HCT116 (cell line): ENCODE measurements at regions not wholly inside any gene's neighbourhood (a gene's known extent, or its start where the extent isn't known, plus 50 kb on each side); places are given as distances from the start of the nearest gene placed in this dataset.

ENCODE experiments used
- ATAC-seq: fragments of 200-7000 bp; cut with Tn5 transposase; 2 replicates; pipeline ENCODE4 v1.9.1; 2020; ENCODE audit warnings: mild to moderate bottlenecking, moderate library complexity
- BruUV-seq: library from RNA; stranded (reverse); fragments of 400-500 nt; replicated peaks from 2 replicates; lab custom pipeline; 2021; lab: Mats Ljungman, UMichigan
- CTCF ChIA-PET: fragments of 300-600 bp; sonication (Branson Sonifier 250); formaldehyde crosslinking; loops from one replicate; lab custom pipeline; 2021; ENCODE audit warnings: antibody characterized with exemption; lab: Charles Lee
- POLR2A ChIA-PET: fragments of 300-600, 350-600 bp; sonication (Branson Sonifier 250); formaldehyde crosslinking; loops from one replicate; lab custom pipeline; 2021; ENCODE audit warnings: antibody characterized with exemption; lab: Charles Lee
- RAD21 ChIA-PET, 2 experiments: fragments of 300-600 bp; sonication (Branson Sonifier 250); formaldehyde crosslinking; loops; one replicate each; lab custom pipeline; 2023; ENCODE audit warnings: low total read pairs in 2 of 2; ENCODE audit not compliant: uncharacterized antibody in 2 of 2, unreplicated experiment in 2 of 2, low non-redundant PET in 1 of 2; lab: Charles Lee
- DNase-seq: peaks from one replicate; pipeline ENCODE4 v3.0.0-alpha.2; 2010; ENCODE audit warnings: low read depth, low spot score
- H2AFZ ChIP-seq: fragments of 200-600 bp; shearing (Covaris generic), sonication (generic); 2 replicates; pipeline ENCODE4 v1.6.1; 2017; ENCODE audit warnings: low read depth, mixed run types, mixed read lengths, antibody characterized with exemption, low read length; ENCODE audit not compliant: poor library complexity, severe bottlenecking
- H3K27ac ChIP-seq: 2 replicates; pipeline ENCODE4 v1.5.1; 2012; ENCODE audit warnings: low read depth, low read length
- H3K27me3 ChIP-seq: fragments of 200-600 bp; sonication (generic); 2 replicates; pipeline ENCODE4 v1.6.1; 2016; ENCODE audit warnings: mixed run types, low read length, mixed read lengths; ENCODE audit not compliant: insufficient read depth
- H3K36me3 ChIP-seq, 2 experiments: fragments of 200-500 bp in 1 of 2; fragments of 200-600 bp in 1 of 2; sonication (Bioruptor generic) in 1 of 2; sonication (generic) in 1 of 2; 2 replicates each; pipeline versions ENCODE4 v1.5.1 to v1.6.1; 2014 to 2016; ENCODE audit warnings: low read length in 2 of 2, inconsistent platforms in 1 of 2, mixed read lengths in 1 of 2, mixed run types in 1 of 2; ENCODE audit not compliant: insufficient read depth in 2 of 2, control insufficient read depth in 1 of 2
- H3K4me1 ChIP-seq, 2 experiments: fragments of 200-600 bp in 1 of 2; sonication (generic) in 1 of 2; 2 replicates each; pipeline versions ENCODE4 v1.5.1 to v1.6.1; 2012 to 2017; ENCODE audit warnings: low read length in 2 of 2, inconsistent platforms in 1 of 2, mild to moderate bottlenecking in 1 of 2, mixed read lengths in 1 of 2, mixed run types in 1 of 2, moderate library complexity in 1 of 2; ENCODE audit not compliant: insufficient read depth in 2 of 2, control insufficient read depth in 1 of 2
- H3K4me2 ChIP-seq: fragments of 200-600 bp; sonication (generic); 2 replicates; pipeline ENCODE4 v1.6.1; 2017; ENCODE audit warnings: mixed run types, low read length, mixed read lengths
- H3K4me3 ChIP-seq, 2 experiments: fragments of 200-600 bp in 1 of 2; sonication (generic) in 1 of 2; replicated peaks in 1 of 2; 2 replicates each; pipeline ENCODE4 v1.5.1; 2011 to 2016; ENCODE audit warnings: low read length in 2 of 2, control low read depth in 1 of 2, low read depth in 1 of 2, mild to moderate bottlenecking in 1 of 2, mixed read lengths in 1 of 2, mixed run types in 1 of 2
- H3K79me2 ChIP-seq: fragments of 200-600 bp; sonication (generic); 2 replicates; pipeline ENCODE4 v1.6.1; 2017; ENCODE audit warnings: mild to moderate bottlenecking, mixed run types, low read length, moderate library complexity, mixed read lengths; ENCODE audit not compliant: insufficient read depth
- H3K9ac ChIP-seq: fragments of 200-600 bp; sonication (generic); 2 replicates; pipeline ENCODE4 v1.6.1; 2016; ENCODE audit warnings: low read length, mixed read lengths
- H3K9me2 ChIP-seq: fragments of 200-600 bp; sonication (generic), shearing (Covaris generic); 2 replicates; pipeline ENCODE4 v1.6.1; 2017; ENCODE audit warnings: mixed run types, mild to moderate bottlenecking, moderate library complexity; ENCODE audit not compliant: insufficient read depth
- H3K9me3 ChIP-seq, 2 experiments: fragments of 200-500 bp in 1 of 2; fragments of 200-600 bp in 1 of 2; sonication (Bioruptor generic) in 1 of 2; sonication (generic) in 1 of 2; 2 replicates each; pipeline ENCODE4 v1.6.1; 2014 to 2017; ENCODE audit warnings: low read length in 2 of 2, mixed read lengths in 2 of 2, inconsistent platforms in 1 of 2, low read depth in 1 of 2, mild to moderate bottlenecking in 1 of 2, mixed run types in 1 of 2, moderate library complexity in 1 of 2; ENCODE audit not compliant: control insufficient read depth in 1 of 2, insufficient read depth in 1 of 2
- H4K20me1 ChIP-seq: fragments of 200-600 bp; sonication (generic), shearing (Covaris generic); 2 replicates; pipeline ENCODE4 v1.6.1; 2017; ENCODE audit warnings: mixed run types, mild to moderate bottlenecking, moderate library complexity; ENCODE audit not compliant: insufficient read depth
- CBX3 ChIP-seq: IDR thresholded peaks from 2 replicates; pipeline ENCODE4 v1.6.1; 2012; ENCODE audit warnings: low read depth
- CEBPB ChIP-seq: IDR thresholded peaks from 2 replicates; pipeline ENCODE4 v1.6.1; 2012; ENCODE audit warnings: low read depth
- CTCF ChIP-seq, 3 experiments: fragments of 200-600 bp in 1 of 3; sonication (generic) in 1 of 3; IDR thresholded peaks in 2 of 3; conservative IDR thresholded peaks in 1 of 3; 2 replicates each; pipeline ENCODE4 v1.5.1; 2012 to 2017; ENCODE audit warnings: low read depth in 2 of 3, low read length in 2 of 3, antibody characterized with exemption in 1 of 3, borderline replicate concordance in 1 of 3, control low read depth in 1 of 3, mild to moderate bottlenecking in 1 of 3, mixed read lengths in 1 of 3, mixed run types in 1 of 3, moderate library complexity in 1 of 3; ENCODE audit not compliant: insufficient read depth in 1 of 3
- ELF1 ChIP-seq: IDR thresholded peaks from 2 replicates; pipeline ENCODE4 v1.6.1; 2012; ENCODE audit warnings: low read depth, borderline replicate concordance
- EZH2 ChIP-seq: fragments of 200-600 bp; sonication (generic); IDR thresholded peaks from 2 replicates; pipeline ENCODE4 v1.6.1; 2017; ENCODE audit warnings: antibody characterized with exemption, mixed run types
- JUND ChIP-seq: IDR thresholded peaks from 2 replicates; pipeline ENCODE4 v1.6.1; 2012
- MAX ChIP-seq: IDR thresholded peaks from 2 replicates; pipeline ENCODE4 v1.6.1; 2012
- POLR2A ChIP-seq: IDR thresholded peaks from 2 replicates; pipeline ENCODE4 v1.7.0; 2011; ENCODE audit warnings: borderline replicate concordance; ENCODE audit not compliant: insufficient read depth, insufficient read length; ENCODE audit errors: extremely low read depth
- POLR2AphosphoS5 ChIP-seq: IDR thresholded peaks from 2 replicates; pipeline ENCODE4 v1.6.1; 2011; ENCODE audit warnings: mild to moderate bottlenecking, low read depth, low read length, moderate library complexity
- REST ChIP-seq: IDR thresholded peaks from 2 replicates; pipeline ENCODE4 v1.6.1; 2012; ENCODE audit warnings: low read depth
- SP1 ChIP-seq: IDR thresholded peaks from 2 replicates; pipeline ENCODE4 v1.6.1; 2012; ENCODE audit warnings: low read depth
- SRF ChIP-seq: IDR thresholded peaks from 2 replicates; pipeline ENCODE4 v1.6.1; 2012; ENCODE audit warnings: low read depth
- ZFX ChIP-seq: fragments of 450-650 bp; IDR thresholded peaks from 2 replicates; pipeline ENCODE4 v1.6.1; 2017
- intact Hi-C: fragments of 100-400 bp; cut with micrococcal nuclease; formaldehyde crosslinking; loops from 2 replicates; pipeline ENCODE4 v1.10.0; 2022

DNA sequence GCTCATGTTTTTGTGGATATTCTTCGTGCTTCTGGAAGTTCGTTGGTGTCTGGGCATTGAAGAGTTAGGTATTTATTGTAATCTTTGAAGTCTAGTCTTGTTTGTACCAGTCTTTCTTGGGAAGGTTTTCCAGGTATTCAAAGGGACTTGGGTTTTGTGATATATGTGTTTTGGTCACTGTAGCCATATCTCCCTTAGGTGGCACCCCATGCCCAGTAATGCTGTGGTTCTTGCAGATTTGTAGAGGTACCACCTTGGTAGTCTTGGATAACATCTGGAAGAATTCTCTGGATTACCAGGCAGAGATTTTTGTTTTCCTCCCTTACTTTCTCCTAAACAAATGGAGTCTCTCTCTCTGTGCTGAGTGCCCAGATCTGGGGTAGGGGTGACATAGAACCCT, 184.1 kb downstream of the TEX13C start (continued):
- TF ChIP-seq REST, result no peak
- TF ChIP-seq CEBPB, result no peak
- no peak for TF ChIP-seq ZFX

DNA sequence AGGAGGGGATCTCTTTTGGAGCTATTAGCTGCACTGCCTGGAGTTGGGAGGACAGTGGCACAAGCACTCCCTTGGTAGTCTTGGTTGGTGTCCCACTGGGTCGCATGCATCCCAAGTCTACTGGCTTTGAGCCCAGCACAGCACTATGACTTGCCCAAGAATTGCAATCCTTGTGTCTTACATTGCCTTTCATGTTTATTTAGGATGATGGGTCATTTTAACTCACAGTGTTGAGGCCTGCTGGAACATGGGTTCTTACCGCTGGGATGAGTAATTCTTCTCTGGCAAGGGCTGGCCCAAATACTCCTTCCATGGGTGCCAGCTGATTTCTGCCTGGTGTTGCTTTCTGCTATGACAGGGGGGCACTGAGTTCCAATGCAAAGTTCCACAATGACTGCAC, 185.5 kb downstream of the TEX13C start:
- no peak overlapping the region for H3K27ac ChIP-seq
- DNase-seq, result no peak
- H3K36me3 ChIP-seq, result no peaks in the 10 kb centered on the region
- H3K9ac ChIP-seq, result no peak overlapping the region
- no peaks in the 10 kb centered on the region for H3K27me3 ChIP-seq
- CTCF ChIA-PET, result no interaction called here
- no peaks in the 10 kb centered on the region for H3K4me1 ChIP-seq
- H3K4me3 ChIP-seq, result no peak overlapping the region
- RAD21 ChIA-PET, result no interaction called here
- ATAC-seq, result no peak
- H2AFZ ChIP-seq, result no peak overlapping the region
- H3K4me2 ChIP-seq, result no peak overlapping the region
- POLR2A ChIA-PET, result no interaction called here
- TF ChIP-seq MAX, result no peak
- H3K9me2 ChIP-seq, result no peaks in the 10 kb centered on the region
- no peaks in the 10 kb centered on the region for H4K20me1 ChIP-seq
- intact Hi-C loops, result no loop called here
- no TSS peak for BruUV-seq
- no peaks in the 10 kb centered on the region for H3K79me2 ChIP-seq
- no peaks in the 10 kb centered on the region for H3K9me3 ChIP-seq

DNA sequence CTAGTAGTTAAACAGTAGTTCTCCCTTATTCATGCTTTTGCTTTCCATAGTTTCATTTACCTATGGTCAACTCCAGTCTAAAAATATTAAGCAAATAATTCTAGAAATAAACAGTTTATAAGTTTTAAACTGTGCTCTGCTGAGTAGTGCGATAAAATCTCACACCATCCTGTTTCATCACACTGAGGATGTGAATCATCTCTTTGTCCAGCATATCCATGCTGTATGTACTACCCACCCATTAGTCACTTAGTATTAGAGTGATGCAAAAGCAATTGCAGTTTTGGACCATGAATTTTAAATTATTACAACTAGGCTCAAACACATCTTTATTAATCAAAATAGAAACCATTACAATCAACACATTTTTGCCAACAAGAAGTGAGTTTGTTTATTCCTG, 187.4 kb downstream of the TEX13C start:
- POLR2A ChIA-PET, result no interaction called here
- H3K4me1 ChIP-seq, result no peaks in the 10 kb centered on the region
- no peak for DNase-seq
- no peak for TF ChIP-seq POLR2AphosphoS5
- no peak for TF ChIP-seq ELF1
- no peak for TF ChIP-seq EZH2
- no peak for TF ChIP-seq CBX3
- no peak for TF ChIP-seq SRF
- no peak for TF ChIP-seq JUND
- no peak for TF ChIP-seq SP1
- no peak for TF ChIP-seq CTCF (IDR thresholded peaks at IDR 0.05 in 2 of 3, conservative IDR thresholded peaks at IDR 0.05 in 1 of 3; ENCODE audit: borderline replicate concordance in 1 of 3, insufficient read depth in 1 of 3, low read depth in 2 of 3, low read length in 2 of 3)
- TF ChIP-seq POLR2A, result no peak

More for the DNA sequence above, 187.4 kb downstream of the TEX13C start:
- H3K79me2 ChIP-seq, result no peaks in the 10 kb centered on the region
- no peak overlapping the region for H3K4me2 ChIP-seq
- RAD21 ChIA-PET, result no interaction called here
- no peak overlapping the region for H3K9ac ChIP-seq
- ATAC-seq, result no peak
- H3K9me3 ChIP-seq, result no peaks in the 10 kb centered on the region
- intact Hi-C loops, result no loop called here
- CTCF ChIA-PET, result no interaction called here
- H3K36me3 ChIP-seq, result no peaks in the 10 kb centered on the region
- H3K27ac ChIP-seq, result no peak overlapping the region
- BruUV-seq, result no TSS peak
- H4K20me1 ChIP-seq, result no peaks in the 10 kb centered on the region
- no peak overlapping the region for H3K4me3 ChIP-seq
- no peaks in the 10 kb centered on the region for H3K9me2 ChIP-seq
- no peak overlapping the region for H2AFZ ChIP-seq
- no peaks in the 10 kb centered on the region for H3K27me3 ChIP-seq
